ENCODE measurements at regions not wholly inside any gene's neighbourhood (a gene's known extent, or its start where the extent isn't known, plus 50 kb on each side); places are given as distances from the start of the nearest gene placed in this dataset.

DNA sequence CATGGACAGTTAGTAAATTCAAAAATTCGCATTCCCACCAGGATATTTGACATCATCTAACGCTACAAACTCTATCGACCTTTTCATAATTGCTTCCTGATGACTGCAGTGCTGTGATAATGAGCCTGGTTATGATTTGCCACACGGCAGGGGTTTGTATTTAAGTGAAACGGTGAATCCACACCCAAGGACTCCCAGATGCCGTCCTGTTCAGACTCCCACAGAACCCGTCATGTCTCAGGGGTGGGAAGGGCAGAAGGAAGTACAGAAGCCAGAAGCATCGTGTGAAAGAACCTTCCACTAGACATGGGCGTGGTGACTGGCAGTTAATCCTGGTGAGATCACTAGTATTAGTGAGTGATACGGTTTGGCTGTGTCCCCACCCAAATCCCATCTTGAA, 91.2 kb upstream of the TMEM18 start:
- Histone ChIP-seq H3K27me3 (no peaks in the 10 kb centered on the region), H3K36me3 (no peaks in the 10 kb centered on the region), H3K4me3 (no peak overlapping the region), H3K9me3 (no peaks in the 10 kb centered on the region), H3K4me1 (no peaks in the 10 kb centered on the region), H3K27ac (no peak overlapping the region)
- in situ Hi-C loops (cut with MboI; ENCODE audit: low pct_ligation_motif_present in 1 of 4, low pct_unique_long_range_greater_than_20kb in 1 of 4, low sequenced_read_pairs in 3 of 4) = no loop called here
- DNase-seq = no peak
- intact Hi-C loops (cut with DNase I; ENCODE audit: low total_unique reads) = no loop called here
- TF ChIP-seq EP300 (IDR thresholded peaks at IDR 0.05; ENCODE audit: low read depth) (no peak), POLR2AphosphoS5 (IDR thresholded peaks at IDR 0.05) (no peak), POLR2A (IDR thresholded peaks at IDR 0.05) (no peak)
- TF ChIP-seq, protein P1, sequence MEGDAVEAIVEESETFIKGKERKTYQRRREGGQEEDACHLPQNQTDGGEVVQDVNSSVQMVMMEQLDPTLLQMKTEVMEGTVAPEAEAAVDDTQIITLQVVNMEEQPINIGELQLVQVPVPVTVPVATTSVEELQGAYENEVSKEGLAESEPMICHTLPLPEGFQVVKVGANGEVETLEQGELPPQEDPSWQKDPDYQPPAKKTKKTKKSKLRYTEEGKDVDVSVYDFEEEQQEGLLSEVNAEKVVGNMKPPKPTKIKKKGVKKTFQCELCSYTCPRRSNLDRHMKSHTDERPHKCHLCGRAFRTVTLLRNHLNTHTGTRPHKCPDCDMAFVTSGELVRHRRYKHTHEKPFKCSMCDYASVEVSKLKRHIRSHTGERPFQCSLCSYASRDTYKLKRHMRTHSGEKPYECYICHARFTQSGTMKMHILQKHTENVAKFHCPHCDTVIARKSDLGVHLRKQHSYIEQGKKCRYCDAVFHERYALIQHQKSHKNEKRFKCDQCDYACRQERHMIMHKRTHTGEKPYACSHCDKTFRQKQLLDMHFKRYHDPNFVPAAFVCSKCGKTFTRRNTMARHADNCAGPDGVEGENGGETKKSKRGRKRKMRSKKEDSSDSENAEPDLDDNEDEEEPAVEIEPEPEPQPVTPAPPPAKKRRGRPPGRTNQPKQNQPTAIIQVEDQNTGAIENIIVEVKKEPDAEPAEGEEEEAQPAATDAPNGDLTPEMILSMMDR (IDR thresholded peaks at IDR 0.05) = no peak
- 48 to 66% methylated on average over 5 to 10 of the region's 10 CpGs for WGBS, 2 donors (ENCODE audit: low coverage in 1 of 2)

DNA sequence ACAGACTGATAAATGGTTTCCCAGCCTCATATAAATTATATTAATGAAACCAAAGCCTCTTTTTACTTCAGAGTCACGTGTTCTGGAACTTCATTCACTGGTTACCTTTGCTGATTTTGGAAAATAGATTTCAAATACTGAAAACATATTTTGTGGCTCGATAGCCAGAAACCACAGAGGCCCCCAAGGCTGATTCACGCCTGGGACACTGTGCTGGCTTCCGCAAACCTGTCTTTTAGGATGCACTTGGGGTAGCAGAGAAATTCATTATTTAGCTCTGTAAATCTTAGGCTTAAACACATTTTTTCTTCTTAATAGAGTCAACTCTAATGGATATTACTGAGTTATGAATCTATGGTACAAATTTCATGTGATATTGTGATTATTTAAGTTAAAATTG, 90.7 kb upstream of the TMEM18 start:
- intact Hi-C loops (cut with DNase I; ENCODE audit: low total_unique reads) = no loop called here
- 87% methylated on average over 4 of the region's 4 CpGs for WGBS, 2 donors (ENCODE audit: low coverage in 1 of 2)
- Histone ChIP-seq H3K4me1 (no peaks in the 10 kb centered on the region), H3K27ac (no peak overlapping the region), H3K27me3 (no peaks in the 10 kb centered on the region), H3K9me3 (no peaks in the 10 kb centered on the region), H3K4me3 (no peak overlapping the region), H3K36me3 (no peaks in the 10 kb centered on the region)
- in situ Hi-C loops (cut with MboI; ENCODE audit: low pct_ligation_motif_present in 1 of 4, low pct_unique_long_range_greater_than_20kb in 1 of 4, low sequenced_read_pairs in 3 of 4) = no loop called here
- DNase-seq = no peak
- TF ChIP-seq POLR2A (IDR thresholded peaks at IDR 0.05) = no peak
- no peak for TF ChIP-seq EP300 (IDR thresholded peaks at IDR 0.05; ENCODE audit: low read depth)
- TF ChIP-seq, protein P1 (IDR thresholded peaks at IDR 0.05) = no peak
- TF ChIP-seq POLR2AphosphoS5 (IDR thresholded peaks at IDR 0.05) = no peak

DNA sequence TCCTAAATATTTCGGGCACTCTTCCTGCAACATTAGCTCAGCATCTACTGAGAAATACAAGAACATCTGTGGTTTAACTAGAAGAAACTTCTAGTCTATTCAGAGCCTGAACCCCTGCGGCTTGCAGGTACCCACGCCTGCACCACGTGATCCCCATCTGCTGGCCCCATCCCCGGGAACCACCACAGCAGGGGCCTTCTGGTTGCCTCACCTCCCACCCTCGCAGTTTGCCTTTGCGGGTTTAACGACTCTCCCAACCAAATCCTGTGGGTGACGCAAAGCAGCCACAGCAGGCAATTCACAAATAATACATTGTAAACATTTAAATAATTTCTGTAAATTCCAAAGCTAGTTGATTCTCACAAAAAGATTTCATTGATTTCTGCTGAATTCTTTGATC, 90.2 kb upstream of the TMEM18 start:
- in situ Hi-C loops (cut with MboI; ENCODE audit: low pct_ligation_motif_present in 1 of 4, low pct_unique_long_range_greater_than_20kb in 1 of 4, low sequenced_read_pairs in 3 of 4) = no loop called here
- no peaks in the 10 kb centered on the region for H3K36me3 ChIP-seq
- intact Hi-C loops (cut with DNase I; ENCODE audit: low total_unique reads) = no loop called here
- no peaks in the 10 kb centered on the region for H3K27me3 ChIP-seq
- no peak overlapping the region for H3K4me3 ChIP-seq
- no peaks in the 10 kb centered on the region for H3K9me3 ChIP-seq
- no peaks in the 10 kb centered on the region for H3K4me1 ChIP-seq
- 71 to 76% methylated on average over 4 to 9 of the region's 9 CpGs for WGBS, 2 donors (ENCODE audit: low coverage in 1 of 2)
- no peak overlapping the region for H3K27ac ChIP-seq
- DNase-seq = no peak
- TF ChIP-seq, protein P1 (IDR thresholded peaks at IDR 0.05) = no peak
- TF ChIP-seq EP300 (IDR thresholded peaks at IDR 0.05; ENCODE audit: low read depth) (no peak), POLR2A (IDR thresholded peaks at IDR 0.05) (no peak), POLR2AphosphoS5 (IDR thresholded peaks at IDR 0.05) (no peak)

DNA sequence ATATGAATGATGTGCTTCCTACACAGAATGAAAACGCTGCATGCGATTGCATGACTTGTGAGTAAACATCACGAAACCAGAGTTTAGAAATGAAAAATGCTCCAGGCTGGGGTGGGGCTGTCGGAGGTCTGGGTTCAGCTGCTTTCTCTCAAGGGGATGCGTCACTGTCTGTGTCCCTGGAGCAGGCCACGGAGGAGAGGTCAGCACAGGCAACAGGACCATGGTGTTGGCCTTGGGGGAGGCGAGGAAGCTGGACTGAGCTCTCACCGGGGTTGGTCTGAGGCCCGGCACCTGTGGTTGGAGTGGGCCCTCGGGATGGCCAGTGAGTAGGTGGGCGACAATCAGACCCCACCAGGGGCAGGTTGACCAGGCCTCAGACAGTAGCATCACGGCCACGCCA, 89.0 kb upstream of the TMEM18 start:
- no peak for TF ChIP-seq POLR2AphosphoS5 (IDR thresholded peaks at IDR 0.05)
- TF ChIP-seq POLR2A (IDR thresholded peaks at IDR 0.05) = no peak
- TF ChIP-seq, protein P1 (IDR thresholded peaks at IDR 0.05) = no peak
- no peak for TF ChIP-seq EP300 (IDR thresholded peaks at IDR 0.05; ENCODE audit: low read depth)
- intact Hi-C loops (cut with DNase I; ENCODE audit: low total_unique reads) = no loop called here
- Histone ChIP-seq H3K4me3 (no peak overlapping the region), H3K36me3 (no peaks in the 10 kb centered on the region), H3K27me3 (no peaks in the 10 kb centered on the region), H3K27ac (no peak overlapping the region), H3K9me3 (no peaks in the 10 kb centered on the region), H3K4me1 (no peaks in the 10 kb centered on the region)
- in situ Hi-C loops (cut with MboI; ENCODE audit: low pct_ligation_motif_present in 1 of 4, low pct_unique_long_range_greater_than_20kb in 1 of 4, low sequenced_read_pairs in 3 of 4) = no loop called here
- 59 to 75% methylated on average over 6 to 13 of the region's 13 CpGs for WGBS, 2 donors (ENCODE audit: low coverage in 1 of 2)
- DNase-seq = no peak
